Neural cell (in vitro differentiated cells): ENCODE measurements at regions not wholly inside any gene's neighbourhood (a gene's known extent, or its start where the extent isn't known, plus 50 kb on each side); places are given as distances from the start of the nearest gene placed in this dataset.

Source experiments
- CTCF ChIP-seq: fragments of 450-650 bp; IDR thresholded peaks from 2 replicates; pipeline ENCODE4 v1.5.1; 2014; ENCODE audit warnings: antibody characterized with exemption, mild to moderate bottlenecking, moderate library complexity; ENCODE audit not compliant: poor library complexity, severe bottlenecking
- EP300 ChIP-seq: fragments of 450-650 bp; conservative IDR thresholded peaks from 2 replicates; pipeline ENCODE4 v1.6.1; 2014; ENCODE audit warnings: antibody characterized with exemption, mild to moderate bottlenecking, moderate library complexity; ENCODE audit not compliant: poor library complexity, severe bottlenecking
- EZH2 ChIP-seq: fragments of 200-600, 300-800 bp; shearing (Covaris generic), sonication (generic); IDR thresholded peaks from 2 replicates; pipeline ENCODE4 v1.6.1; 2014; ENCODE audit warnings: antibody characterized with exemption, low read length, borderline replicate concordance, mild to moderate bottlenecking; ENCODE audit not compliant: insufficient read depth, poor library complexity, severe bottlenecking
- MXI1 ChIP-seq: fragments of 450-650 bp; conservative IDR thresholded peaks from 2 replicates; pipeline ENCODE4 v1.6.1; 2014; ENCODE audit warnings: antibody characterized with exemption, mild to moderate bottlenecking; ENCODE audit not compliant: poor library complexity, severe bottlenecking
- POLR2AphosphoS5 ChIP-seq: IDR thresholded peaks from 2 replicates; pipeline ENCODE4 v1.6.1; 2012
- RAD21 ChIP-seq: fragments of 450-650 bp; conservative IDR thresholded peaks from 2 replicates; pipeline ENCODE4 v1.6.1; 2014; ENCODE audit warnings: antibody characterized with exemption, mild to moderate bottlenecking, moderate library complexity
- SMC3 ChIP-seq: fragments of 450-650 bp; conservative IDR thresholded peaks from 2 replicates; pipeline ENCODE4 v1.6.1; 2014; ENCODE audit warnings: antibody characterized with exemption, mild to moderate bottlenecking, moderate library complexity; ENCODE audit not compliant: poor library complexity
- TAF1 ChIP-seq: IDR thresholded peaks from 2 replicates; pipeline ENCODE4 v1.6.1; 2012; ENCODE audit warnings: low read depth
- TF ChIP-seq, protein P1 (sequence below): IDR thresholded peaks from 2 replicates; pipeline ENCODE4 v1.6.1; 2012; ENCODE audit warnings: borderline replicate concordance

DNA sequence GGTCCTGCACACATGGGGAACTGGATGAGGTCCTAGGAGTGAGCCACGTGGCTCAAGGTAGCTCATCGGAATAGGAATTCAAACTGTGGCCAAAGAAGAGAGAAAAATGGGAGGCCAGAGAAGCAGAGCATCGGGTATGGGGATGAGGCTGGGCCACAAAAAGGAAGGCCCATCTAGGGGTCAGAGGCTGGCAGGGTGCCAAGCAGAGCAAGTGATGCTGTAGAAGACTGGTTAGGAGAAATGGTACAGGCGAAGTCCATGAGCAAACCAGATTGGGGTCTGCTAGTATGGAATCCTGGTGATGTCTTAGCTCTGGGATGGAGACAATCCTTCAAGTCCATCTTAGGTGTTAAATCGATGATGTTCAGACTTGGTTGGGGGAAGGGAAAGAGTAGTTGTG is 68.0 kb downstream of the TEX35 start:
- no peak for TF ChIP-seq CTCF
- no peak for TF ChIP-seq MXI1
- TF ChIP-seq EZH2: no peak
- TF ChIP-seq EP300: no peak
- no peak for TF ChIP-seq TAF1
- no peak for TF ChIP-seq POLR2AphosphoS5
- TF ChIP-seq, protein P1, sequence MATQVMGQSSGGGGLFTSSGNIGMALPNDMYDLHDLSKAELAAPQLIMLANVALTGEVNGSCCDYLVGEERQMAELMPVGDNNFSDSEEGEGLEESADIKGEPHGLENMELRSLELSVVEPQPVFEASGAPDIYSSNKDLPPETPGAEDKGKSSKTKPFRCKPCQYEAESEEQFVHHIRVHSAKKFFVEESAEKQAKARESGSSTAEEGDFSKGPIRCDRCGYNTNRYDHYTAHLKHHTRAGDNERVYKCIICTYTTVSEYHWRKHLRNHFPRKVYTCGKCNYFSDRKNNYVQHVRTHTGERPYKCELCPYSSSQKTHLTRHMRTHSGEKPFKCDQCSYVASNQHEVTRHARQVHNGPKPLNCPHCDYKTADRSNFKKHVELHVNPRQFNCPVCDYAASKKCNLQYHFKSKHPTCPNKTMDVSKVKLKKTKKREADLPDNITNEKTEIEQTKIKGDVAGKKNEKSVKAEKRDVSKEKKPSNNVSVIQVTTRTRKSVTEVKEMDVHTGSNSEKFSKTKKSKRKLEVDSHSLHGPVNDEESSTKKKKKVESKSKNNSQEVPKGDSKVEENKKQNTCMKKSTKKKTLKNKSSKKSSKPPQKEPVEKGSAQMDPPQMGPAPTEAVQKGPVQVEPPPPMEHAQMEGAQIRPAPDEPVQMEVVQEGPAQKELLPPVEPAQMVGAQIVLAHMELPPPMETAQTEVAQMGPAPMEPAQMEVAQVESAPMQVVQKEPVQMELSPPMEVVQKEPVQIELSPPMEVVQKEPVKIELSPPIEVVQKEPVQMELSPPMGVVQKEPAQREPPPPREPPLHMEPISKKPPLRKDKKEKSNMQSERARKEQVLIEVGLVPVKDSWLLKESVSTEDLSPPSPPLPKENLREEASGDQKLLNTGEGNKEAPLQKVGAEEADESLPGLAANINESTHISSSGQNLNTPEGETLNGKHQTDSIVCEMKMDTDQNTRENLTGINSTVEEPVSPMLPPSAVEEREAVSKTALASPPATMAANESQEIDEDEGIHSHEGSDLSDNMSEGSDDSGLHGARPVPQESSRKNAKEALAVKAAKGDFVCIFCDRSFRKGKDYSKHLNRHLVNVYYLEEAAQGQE: no peak
- TF ChIP-seq RAD21: no peak
- TF ChIP-seq SMC3: no peak
